GM18499 (cell line): ENCODE measurements at regions not wholly inside any gene's neighbourhood (a gene's known extent, or its start where the extent isn't known, plus 50 kb on each side); places are given as distances from the start of the nearest gene placed in this dataset.
"Not testable (repeated sequence)": the region's sequence is repeated elsewhere in the genome, so short reads cannot be mapped to it uniquely, and the experiment has no call there.

Experiments
- ATAC-seq: cut with Tn5 transposase; IDR thresholded peaks from one replicate; pipeline ENCODE4 v1.9.1; 2021; ENCODE audit warnings: moderate number of reproducible peaks; ENCODE audit not compliant: insufficient read depth, unreplicated experiment

DNA sequence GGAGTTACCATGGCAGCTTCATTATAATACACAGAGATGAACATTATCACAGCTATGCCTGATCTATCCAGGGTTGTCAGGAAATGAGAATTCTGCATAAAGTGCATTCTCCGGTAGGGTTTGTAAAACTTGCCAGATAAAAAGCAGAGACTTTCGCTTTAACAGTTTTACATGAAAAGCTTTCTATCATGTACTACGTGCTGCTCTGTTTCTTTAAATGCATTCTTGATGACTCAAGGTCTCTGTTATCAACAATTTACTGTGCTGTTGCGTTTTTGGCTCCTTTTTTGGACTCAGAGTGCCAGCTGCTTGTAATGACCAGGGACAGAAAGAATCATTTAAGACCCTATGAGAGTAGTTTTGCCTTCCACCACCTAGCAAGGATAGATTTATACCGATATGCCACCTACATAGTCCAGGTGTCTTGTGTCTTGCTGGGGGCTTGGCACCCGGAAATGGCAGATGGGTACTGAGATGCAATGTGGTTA lies 371.2 kb downstream of the BTG1 start:
- no peak for ATAC-seq

DNA sequence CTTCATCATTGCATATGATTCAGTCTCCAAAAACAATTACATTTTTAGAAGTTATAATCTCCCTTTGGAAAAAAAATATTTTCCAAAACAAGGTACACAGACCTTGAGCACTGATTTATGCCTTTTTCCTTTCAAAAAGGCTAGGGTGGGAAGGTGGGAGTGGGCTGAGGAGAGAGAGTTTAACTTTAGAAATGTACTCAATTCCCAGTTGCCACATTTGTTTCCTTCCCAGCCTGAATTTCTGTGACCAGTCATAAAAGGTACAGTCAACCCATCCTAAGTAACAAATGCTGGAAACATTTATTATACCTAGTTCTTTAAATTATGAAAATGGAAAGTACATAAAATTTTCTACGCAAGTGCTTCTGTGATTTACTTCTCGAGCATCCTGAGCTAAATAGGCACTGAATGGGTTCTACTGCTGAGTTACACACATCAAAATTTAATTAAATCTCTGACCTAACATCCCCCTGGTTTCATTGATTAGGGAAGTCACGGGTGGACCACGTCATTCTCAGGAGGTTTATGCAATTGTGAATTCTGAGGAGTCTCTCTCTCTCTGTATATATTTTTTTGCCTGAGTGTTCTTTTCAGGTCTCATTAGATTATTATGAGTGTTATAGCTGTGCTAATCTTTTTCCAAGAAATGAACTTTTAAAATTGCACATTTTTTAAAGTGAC lies 371.8 kb downstream of the BTG1 start:
- no peak for ATAC-seq

DNA sequence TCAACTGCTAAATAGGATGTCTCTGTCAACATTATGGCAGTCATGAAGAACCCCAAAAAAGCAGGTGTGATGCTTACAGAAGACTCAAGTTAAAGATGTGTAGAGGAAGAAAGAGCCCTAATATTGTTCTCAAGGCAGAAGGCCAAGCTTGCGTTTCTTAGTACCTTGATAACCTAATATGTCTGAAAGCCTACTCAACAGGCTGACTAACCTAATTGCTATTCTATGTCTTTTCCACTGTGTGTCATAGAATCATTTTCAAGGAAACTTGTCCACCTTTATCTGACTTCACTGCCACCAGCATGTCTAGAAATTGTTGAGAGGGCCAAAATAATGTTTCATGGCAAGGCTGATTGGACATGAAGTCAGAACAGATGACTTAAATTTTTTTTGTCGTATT lies 373.2 kb downstream of the BTG1 start:
- ATAC-seq = no peak

DNA sequence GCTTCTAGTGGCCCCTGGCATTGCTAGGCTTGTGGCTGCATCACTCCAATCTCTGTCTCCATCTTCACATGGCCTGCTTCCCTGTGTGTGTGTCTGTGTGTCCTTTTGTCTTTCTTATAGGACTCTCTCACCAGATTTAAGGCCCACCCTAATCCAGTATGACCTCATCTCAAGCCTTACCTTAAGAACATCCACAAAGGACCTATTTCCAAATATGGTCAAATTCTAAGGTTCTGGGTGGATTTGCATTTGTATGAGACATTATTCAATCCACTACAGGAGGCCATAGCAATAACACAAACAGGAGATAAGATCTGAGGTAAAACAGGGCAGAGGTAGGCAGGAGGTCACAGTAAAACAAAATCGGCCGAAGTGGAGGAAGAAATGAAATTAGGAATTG lies 375.9 kb downstream of the BTG1 start:
- no peak for ATAC-seq

DNA sequence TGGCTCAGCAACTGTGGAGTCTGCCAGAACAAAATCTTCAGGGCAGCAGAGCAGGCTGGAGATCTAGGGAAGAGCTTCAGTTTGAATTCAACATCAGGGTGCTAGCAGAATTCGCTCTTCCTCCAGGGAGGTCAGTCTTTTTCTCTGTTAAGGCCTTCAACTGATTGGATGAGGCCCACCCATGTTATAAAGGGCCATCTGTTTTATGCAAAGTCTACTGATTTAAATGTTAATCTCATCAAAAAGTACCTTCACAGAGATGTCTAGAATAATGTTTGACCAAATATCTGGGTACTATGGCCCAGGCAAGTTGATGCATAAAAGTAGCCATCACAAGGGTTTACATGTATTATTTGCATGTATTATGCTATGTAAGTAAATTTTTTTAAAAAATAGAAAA lies 378.4 kb downstream of the BTG1 start:
- ATAC-seq = no peak

DNA sequence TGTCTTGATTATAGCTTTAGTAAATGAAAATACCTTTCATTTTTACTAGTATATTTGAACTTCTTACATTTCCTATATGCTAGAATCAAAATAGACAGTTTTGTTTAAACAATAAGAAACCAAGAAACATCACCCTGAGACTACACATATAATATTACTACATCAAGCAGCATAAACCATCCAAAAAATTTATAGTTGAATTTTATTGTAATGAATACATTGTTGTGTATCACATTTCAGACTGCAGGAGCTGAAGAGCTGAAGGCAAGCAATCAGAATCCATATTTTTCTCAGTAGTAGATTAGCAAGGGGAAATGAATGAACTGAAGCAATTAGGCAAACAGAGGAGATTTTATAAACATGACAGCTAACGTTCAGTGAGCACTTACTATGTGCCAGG lies 379.2 kb downstream of the BTG1 start:
- ATAC-seq = no peak

DNA sequence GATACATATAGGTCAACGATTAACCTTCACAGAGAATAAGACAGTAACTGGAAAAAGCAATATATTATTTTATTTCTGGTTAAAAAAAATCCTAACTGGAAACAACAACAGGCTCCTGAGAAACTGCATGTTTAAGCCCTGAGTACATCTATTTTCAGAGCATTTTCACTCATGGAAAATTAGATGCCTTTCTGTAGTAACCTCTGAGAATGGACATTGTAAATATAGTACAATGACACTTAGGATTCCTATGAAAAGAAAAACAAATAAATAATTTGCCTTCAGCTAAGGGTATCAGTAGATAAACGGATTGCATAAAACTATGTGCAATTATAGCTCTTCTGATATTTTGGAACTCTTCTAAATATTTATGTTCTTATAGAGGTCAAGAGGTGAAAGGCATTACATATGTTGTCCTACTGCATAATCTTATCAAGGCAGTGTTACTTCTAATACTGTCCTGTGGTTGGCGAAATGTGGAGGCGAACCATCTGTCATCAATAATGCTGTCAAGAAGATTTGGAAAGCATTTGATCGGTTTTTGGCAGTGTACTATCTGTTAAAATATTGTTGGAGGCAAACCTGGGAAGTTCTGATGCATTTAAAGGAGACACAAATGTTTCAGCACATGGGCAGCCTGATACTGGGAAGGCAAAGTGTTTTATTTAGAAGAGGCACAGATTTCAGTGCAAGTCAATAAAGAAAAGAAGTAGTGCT lies 381.8 kb downstream of the BTG1 start:
- no peak for ATAC-seq

DNA sequence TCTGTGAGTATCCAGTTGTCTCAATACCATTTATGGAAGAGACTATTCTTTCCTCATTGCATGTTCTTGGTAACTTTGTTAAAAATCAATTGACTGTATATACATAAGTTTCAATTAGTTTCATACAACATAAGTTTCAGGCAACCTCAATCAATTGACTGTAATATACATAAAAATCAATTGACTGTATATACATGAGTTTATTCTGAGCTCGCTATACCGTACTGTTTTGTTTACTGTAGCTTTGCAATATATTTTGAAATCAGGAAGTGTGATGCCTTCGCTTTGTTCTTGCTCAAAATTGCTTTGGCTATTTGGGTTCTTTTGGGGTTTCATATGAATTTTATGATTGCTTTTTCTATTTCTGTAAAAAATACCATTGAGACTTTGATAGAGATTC lies 392.0 kb downstream of the BTG1 start:
- ATAC-seq = no peak

DNA sequence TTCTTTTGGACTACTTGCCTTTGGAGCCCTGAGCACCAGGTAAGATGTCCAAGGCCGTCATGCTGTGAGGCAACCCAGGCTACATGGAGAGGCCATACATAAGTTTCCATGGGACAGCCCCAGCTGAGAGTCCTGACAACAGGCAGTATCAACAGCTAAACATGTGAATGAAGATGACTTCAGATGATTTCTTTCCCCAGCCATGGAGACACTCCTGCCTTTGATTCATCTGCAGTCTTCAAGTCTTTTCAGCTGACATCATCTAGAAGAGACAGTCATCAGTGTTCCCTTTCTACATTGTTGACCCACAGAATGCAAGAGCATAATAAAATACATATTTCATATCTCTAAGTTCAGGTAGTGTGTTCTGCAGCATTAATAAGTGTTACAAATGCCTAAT lies 398.7 kb downstream of the BTG1 start:
- ATAC-seq = no peak

DNA sequence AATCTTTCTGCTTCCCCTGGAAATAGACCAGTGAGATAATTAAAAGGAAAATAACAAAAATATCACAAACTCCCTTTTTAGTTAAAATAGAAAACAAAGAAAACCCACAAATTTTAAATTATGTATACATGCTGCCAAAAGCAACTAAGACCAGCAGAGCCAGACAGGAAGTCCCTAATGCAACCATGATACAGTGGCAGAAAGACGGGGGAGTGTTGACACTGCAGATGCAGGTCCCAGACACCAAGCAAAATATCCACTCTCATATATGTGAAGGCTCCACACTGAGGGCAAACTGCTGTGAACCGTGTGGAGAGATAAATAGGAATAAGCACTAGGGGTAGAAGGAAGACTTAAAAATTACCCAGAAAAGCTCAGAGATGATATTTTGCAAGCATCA lies 401.0 kb downstream of the BTG1 start:
- ATAC-seq = no peak

DNA sequence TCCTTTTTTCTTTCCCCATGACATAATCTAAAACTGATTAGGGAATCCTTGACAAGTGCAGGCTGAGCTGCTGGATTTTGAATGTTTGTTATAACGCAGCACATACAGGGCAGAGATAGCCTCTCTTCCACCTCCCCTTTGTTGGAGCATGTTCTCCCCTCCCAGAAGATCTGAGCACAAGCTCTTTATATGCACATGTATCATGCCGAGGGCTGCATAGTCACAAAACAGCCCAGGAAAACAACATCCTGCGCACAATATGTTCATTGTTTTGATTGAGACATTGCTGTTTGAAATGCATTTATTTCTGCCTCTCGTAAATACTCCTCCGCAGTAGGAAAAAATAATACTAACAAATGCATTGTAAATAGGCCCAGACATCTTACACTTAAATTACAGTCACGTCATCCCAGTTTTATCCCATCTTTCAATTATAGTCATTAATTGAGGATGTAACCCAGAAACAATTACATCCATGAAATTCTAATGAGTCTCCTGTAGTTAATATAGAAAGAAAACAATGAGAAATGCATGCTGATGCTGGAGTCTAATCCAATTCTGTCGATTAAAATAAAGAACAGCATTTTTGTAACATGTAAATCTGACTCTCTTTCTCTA lies 401.8 kb downstream of the BTG1 start:
- no peak for ATAC-seq

DNA sequence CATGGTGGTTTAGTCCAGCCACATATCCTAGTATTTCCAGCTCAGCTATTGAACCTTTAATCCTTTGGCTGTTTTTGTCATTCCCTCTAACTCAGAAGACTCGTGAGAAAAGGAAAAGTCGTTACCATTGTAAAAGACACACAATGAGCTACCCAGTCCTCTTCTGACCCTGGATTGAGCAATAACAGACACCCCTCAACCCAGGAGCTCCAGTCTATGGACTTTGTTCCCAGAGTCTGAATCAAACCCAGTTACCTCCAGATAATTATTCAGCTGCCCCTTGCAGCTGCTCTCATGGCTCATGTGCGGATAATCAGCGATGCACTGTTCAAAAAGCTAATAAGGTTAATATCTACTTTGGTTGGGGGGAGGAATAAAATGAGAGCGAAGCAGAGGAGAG lies 402.4 kb downstream of the BTG1 start:
- ATAC-seq = no peak

DNA sequence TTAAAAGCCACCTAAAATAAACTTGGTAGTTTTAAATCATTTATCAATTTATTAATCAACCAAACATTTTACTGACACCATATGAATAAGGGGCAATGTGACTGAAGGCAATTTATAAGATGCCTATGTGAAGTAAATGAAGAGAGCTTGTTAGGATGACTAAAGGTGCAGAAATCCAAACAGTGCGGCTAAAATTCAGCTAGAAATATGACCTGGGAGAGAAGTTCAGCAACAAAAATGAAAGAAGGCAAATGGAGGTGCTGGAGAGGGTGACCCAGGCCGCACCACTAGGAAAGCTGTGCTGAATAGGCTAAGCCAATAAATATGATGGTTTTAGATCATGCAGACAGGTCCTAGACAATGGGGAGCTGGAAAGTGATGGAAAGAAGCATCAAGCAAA lies 403.7 kb downstream of the BTG1 start:
- no peak for ATAC-seq

DNA sequence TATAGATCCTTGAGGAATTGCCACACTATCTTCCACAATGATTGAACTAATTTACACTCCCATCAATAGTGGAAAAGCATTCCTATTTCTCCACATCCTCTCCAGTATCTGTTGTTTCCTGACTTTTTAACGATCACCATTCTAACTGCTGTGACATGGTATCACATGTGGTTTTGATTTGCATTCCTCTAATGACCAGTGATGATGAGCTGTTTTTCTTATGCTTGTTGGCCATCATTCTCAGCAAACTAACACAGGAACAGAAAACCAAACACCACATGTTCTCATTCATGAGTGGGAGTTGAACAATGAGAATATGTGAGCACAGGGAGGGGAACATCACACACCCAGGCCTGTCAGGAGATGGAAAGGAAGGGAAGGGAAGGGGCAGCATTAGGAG lies 411.8 kb downstream of the BTG1 start:
- ATAC-seq = not testable (repeated sequence)

DNA sequence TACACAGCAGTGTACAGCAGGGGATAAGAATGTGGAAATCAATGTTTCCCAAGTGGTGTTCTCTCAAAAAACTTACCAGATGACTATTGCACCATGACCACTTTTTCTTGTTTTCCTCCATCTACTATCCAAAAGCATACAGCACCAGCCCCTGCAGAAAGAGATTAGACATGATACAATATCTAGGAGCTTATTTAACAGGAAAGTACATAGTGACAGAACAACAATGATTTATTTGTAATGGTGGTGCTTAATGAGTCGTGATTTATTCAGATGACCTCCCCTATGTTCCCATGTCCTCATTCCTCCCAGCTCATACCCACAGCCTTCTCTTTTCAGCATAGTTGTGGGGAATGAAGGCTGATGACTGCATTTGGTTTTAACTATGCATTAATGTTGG lies 413.6 kb downstream of the BTG1 start:
- ATAC-seq = no peak

DNA sequence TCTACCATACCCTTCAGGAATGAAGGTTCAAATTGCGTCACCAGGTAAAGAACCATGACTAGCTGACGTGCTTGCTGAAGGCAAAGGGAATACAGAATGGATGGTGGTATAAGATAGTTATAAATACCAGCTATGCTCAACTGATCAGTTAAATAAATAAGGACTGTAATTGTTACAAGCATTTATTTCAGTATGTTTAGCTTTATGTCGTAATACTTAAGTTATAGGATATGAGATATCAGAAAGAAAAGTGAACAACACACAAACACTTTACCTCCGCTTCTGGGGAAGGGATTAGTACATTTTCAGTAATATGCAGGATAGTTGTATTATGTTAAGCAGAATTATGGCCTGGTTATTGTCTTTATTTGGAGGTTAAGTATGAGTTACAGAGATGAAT lies 416.1 kb downstream of the BTG1 start:
- ATAC-seq = no peak

DNA sequence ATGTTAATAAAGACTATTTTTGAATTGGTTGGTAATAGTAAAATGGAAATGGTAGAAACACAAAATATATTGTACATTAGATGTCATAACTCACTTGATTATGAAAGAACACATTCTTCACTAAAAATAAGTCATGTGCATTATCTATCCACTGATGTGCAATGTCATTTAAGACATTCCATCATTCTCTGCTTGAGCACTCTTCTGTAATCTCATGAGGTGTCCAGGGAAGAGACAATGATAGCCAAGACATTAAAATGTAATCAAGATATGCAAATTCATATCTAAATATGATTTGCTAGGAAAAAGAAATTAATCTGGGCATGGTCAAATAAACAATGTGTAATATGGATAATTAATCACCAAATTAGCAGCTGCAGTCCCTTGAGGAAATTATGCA lies 422.5 kb downstream of the BTG1 start:
- no peak for ATAC-seq

DNA sequence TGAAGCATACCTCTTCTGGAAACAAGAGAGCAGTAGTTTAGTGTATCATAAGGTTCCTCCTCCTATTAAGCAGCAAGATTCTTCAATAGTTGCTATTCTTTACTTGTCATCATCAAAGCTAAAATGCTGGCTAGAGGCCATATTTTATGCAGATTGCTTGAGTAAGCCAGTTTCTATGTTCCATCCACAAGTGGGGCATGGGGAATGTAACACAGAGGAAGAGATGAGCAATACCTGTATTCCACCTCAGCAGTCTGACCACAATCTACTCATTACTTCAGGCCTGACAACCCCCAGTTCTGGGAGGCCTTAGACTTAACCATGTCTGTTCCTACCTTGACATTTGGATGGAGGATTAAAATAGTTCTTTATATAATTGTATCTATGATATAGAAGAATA lies 423.6 kb downstream of the BTG1 start:
- ATAC-seq = no peak

DNA sequence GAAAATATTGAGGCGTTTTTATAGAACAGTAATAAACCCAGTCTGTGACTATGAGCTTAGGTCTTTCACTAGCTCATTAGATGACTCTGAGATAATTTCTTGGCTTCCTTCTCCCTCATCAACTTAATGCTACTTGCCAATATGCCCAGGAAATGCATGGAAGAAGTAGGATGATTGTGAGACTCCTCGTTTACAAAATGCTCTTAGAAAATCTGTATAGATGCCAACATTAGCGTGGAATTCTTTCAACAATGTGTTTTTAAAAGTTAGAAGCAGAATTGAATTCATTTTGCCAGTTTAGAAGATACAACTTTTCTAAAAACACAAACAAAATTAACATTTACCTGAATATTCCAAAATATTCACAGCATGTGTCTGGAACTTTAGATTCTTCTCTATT lies 424.6 kb downstream of the BTG1 start:
- ATAC-seq = no peak

DNA sequence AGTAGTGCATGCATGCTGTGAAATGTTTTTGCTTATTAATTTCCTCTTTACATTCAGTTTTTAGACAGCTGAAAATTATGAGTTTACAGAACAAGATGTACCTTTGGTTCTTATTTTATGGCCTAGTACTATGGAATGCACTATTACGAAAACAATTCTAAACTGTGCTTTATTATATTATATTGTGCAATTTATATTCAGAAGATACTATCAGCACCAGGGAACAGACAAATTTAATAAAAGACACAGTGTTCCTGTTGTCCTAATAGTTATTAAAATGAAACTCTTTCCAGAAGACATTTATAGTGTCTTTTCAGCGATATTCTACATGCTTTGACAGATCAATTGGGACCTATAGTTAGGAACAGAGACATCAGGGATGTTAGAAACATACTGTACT lies 427.3 kb downstream of the BTG1 start:
- ATAC-seq = no peak

DNA sequence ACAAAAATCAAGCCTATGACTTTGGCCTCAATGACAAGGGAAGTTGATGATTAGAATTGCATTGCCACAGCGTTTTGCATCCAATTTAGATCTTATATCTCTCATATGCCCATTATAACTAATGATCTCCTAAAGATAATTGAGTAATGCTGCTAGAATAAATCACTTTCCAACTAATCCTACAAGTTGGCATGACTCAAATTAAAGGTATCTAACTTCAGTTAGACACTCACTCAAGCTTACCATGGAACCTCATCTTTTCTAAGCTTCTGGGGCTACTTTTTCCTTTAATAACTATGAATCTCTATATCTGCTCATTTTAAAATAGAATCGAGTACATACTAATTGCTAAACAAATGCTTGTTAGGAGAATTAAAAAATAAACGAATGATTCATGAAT lies 427.8 kb downstream of the BTG1 start:
- no peak for ATAC-seq

DNA sequence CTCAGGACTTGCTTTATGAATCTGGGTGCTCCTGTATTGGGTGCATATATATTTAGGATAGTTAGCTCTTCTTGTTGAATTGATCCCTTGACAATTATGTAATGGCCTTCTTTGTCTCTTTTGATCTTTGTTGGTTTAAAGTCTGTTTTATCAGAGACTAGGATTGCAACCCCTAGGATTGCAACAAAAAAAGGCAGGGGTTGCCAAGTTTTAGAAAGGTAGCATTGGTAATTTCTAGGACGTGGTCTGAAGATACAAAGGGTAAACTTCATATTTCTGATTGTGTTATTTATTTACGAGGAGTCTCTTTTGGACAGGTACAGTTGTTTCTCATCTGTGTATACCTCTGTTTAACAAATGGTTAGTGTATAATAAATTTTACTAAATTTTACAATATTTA lies 433.7 kb downstream of the BTG1 start:
- ATAC-seq = not testable (repeated sequence)
